ENCODE measurements at regions not wholly inside any gene's neighbourhood (a gene's known extent, or its start where the extent isn't known, plus 50 kb on each side); places are given as distances from the start of the nearest gene placed in this dataset.

GRCh38 chr14:71733210-71733883 lies 198.9 kb upstream of the RGS6 start:
- DNase-seq (ENCODE audit: low read depth in 2 of 2), result no peak

GRCh38 chr14:71734076-71734475 lies 198.2 kb upstream of the RGS6 start:
- DNase-seq (ENCODE audit: low read depth in 2 of 2), result no peak

- no peak for DNase-seq (ENCODE audit: low read depth in 2 of 2)
Observed at GRCh38 chr14:71734885-71735284, 197.3 kb upstream of the RGS6 start.

GRCh38 chr14:71737760-71738159 lies 194.5 kb upstream of the RGS6 start:
- no peak for DNase-seq (ENCODE audit: low read depth in 2 of 2)

- DNase-seq (ENCODE audit: low read depth in 2 of 2), result peak; percentile 7 to 57
Observed at GRCh38 chr14:71739273-71739990, 192.8 kb upstream of the RGS6 start.

- DNase-seq (ENCODE audit: low read depth in 2 of 2), result no peak
Observed at GRCh38 chr14:71741241-71741640, 191.0 kb upstream of the RGS6 start.

- DNase-seq (ENCODE audit: low read depth in 2 of 2), result no peak
Observed at GRCh38 chr14:71742485-71742884, 189.7 kb upstream of the RGS6 start.

GRCh38 chr14:71745072-71745471 lies 187.2 kb upstream of the RGS6 start:
- no peak for DNase-seq (ENCODE audit: low read depth in 2 of 2)

- DNase-seq (ENCODE audit: low read depth in 2 of 2), result no peak
Observed at GRCh38 chr14:71748196-71748595, 184.0 kb upstream of the RGS6 start.

GRCh38 chr14:71749613-71750238 lies 182.5 kb upstream of the RGS6 start:
- DNase-seq (ENCODE audit: low read depth in 2 of 2), result peak in 1 of 2 donors; percentile 10

GRCh38 chr14:71751264-71751663 lies 181.0 kb upstream of the RGS6 start:
- peak in 1 of 2 donors; percentile 12 for DNase-seq (ENCODE audit: low read depth in 2 of 2)

- DNase-seq (ENCODE audit: low read depth in 2 of 2), result no peak
Observed at GRCh38 chr14:71752111-71752738, 180.0 kb upstream of the RGS6 start.

GRCh38 chr14:71753126-71753830 lies 179.0 kb upstream of the RGS6 start:
- DNase-seq (ENCODE audit: low read depth in 2 of 2), result peak; percentile 81 to 88

GRCh38 chr14:71753976-71754375 lies 178.3 kb upstream of the RGS6 start:
- DNase-seq (ENCODE audit: low read depth in 2 of 2), result no peak

GRCh38 chr14:71754422-71755095 lies 177.7 kb upstream of the RGS6 start:
- no peak for DNase-seq (ENCODE audit: low read depth in 2 of 2)

- DNase-seq (ENCODE audit: low read depth in 2 of 2), result no peak
Observed at GRCh38 chr14:71758229-71758951, 173.8 kb upstream of the RGS6 start.

GRCh38 chr14:71762575-71762974 lies 169.7 kb upstream of the RGS6 start:
- no peak for DNase-seq (ENCODE audit: low read depth in 2 of 2)

GRCh38 chr14:71764701-71765382 lies 167.4 kb upstream of the RGS6 start:
- no peak for DNase-seq (ENCODE audit: low read depth in 2 of 2)

- no peak for DNase-seq (ENCODE audit: low read depth in 2 of 2)
Observed at GRCh38 chr14:71765505-71765904, 166.7 kb upstream of the RGS6 start.

GRCh38 chr14:71770431-71770830 lies 161.8 kb upstream of the RGS6 start:
- DNase-seq (ENCODE audit: low read depth in 2 of 2), result no peak
